Activated CD8-positive, alpha-beta memory T cell treated with anti-CD3 and anti-CD28 coated beads, Interleukin-2, amount 50 U/mL, for 24 hours (primary cell): ENCODE measurements at regions not wholly inside any gene's neighbourhood (a gene's known extent, or its start where the extent isn't known, plus 50 kb on each side); places are given as distances from the start of the nearest gene placed in this dataset.

ENCODE experiments used
- DNase-seq: peaks from one replicate; pipeline ENCODE4 v3.0.0-alpha.2; 2020; ENCODE audit errors: extremely low read depth

DNA sequence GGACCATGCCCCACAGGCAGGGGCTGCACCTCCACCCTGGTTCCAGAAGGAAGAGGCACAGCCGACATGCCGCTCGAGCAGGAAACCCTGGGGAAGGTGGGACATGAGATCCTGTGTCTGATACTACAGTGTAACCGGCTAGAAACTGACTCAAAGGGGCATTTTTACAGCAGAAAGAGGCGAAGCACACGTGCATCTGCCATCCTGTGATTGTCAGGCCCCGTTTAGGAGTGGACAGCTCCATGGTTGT, 62.7 kb downstream of the SIK1 start:
- no peak for DNase-seq

DNA sequence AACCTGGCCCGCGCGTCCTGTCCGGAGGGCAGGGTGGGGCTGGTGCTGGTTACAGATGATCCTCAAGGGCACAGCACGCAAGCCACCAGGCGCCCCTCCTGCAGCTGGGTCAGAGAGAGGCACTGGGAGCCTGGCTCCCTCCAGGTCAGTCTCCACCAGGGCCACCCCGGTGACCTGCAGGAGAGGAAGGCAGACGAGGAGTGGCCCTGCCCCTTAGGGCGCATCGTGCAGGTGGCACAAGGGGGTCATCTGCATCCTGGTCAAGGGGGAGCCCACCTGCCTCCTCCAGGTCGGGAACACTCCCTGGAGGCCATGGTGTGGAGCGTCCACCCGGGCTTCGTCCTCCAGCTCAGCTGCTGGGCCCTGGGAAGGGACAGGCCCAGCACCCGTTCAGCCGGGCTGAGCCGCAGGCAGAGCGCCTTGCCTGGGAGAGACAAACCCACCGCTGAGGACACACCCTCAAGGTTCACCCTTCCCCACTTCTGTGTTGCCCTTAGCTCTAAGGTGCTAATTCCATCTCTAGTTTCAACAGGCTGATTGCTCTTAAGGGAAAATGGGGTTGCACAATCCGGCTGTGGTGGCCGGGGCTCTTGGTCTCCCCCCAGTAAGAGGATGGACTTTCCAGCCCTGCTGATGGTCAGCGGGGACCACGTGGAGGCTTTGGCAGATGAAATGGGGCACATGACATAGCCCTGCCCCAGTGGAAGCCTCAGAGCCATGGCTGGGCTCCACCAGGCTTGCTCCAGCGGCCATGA, 63.2 kb downstream of the SIK1 start:
- DNase-seq: no peak

DNA sequence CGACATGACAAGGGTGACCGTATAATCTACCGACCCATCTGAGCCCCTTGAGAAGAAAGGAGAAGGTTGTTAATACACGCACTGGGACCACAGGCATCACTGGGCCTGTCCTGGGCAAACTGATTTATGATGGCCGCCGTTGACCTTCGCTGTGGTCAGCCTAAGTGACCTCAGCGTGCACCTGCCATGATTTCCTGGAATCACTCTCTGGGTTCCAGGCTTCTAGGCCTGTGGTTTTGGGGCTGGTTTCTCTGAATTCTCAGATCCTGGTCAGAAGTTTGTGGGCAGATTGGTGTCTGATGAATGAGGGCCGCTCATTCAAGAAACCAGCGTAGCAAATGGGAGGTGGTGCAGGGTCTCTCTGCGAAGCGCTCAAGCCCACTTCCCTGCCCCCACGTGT, 64.0 kb downstream of the SIK1 start:
- no peak for DNase-seq

DNA sequence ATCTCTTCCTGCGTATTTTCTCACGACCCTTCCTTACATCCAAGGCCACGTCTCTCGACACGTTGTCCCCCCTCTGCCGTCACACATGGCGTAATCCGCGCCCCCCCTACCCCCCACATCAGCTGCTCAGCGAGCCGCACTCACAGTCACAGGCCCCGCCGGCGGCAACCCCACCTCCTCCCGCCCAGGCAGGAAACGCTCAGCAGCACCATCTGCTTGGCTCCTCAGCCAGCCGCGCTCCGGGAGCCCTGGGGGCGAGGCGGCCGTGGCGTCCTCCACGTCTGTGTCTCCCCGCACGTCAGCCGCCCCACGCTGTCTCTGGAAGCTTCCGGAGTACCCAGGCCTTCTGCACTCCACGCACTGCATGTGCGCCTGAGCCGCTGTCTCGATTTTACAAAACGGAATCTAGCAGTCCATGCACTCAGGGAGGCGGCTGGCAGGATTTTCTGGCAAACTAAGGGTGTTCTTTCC, 64.6 kb downstream of the SIK1 start:
- peak; percentile 17 for DNase-seq

DNA sequence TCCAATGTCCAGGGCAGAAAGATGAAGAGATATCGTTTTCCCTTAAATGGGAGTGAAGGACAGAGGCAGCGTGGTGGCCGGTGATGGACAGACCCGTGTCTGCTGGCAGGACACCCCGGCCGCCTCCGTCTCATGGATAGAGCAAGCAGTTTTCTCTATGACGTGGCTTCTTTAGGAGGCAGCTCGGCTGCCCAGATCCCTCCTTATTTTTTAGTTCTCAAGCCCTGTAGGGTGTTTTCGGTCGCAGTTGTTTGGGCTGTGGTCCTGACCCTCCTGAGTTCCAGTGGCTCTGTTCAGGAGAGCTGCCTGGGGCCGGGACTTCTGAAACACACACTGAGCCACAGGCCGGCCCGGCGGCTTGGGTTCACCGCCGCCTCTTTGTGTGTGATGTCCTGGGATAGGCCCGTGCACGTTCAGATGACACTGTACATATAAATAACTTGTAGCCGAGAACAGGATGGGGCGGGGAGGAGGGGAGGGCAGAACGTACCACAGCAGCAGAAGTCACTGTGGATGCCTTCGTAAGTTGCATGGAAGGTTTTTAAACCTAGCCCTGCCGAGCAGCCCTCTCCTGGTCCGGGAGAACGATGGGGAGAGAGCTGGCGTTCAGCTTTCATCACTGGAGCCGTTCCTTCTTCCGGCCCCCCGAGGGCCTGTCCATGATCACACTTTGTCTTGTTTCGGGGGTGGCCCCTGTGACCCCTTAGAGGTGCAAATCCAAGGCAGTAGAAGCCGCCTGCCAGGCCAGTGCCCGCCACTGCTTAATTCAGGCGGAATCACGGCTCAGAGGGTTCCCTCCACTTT, 65.2 kb downstream of the SIK1 start:
- DNase-seq: no peak

DNA sequence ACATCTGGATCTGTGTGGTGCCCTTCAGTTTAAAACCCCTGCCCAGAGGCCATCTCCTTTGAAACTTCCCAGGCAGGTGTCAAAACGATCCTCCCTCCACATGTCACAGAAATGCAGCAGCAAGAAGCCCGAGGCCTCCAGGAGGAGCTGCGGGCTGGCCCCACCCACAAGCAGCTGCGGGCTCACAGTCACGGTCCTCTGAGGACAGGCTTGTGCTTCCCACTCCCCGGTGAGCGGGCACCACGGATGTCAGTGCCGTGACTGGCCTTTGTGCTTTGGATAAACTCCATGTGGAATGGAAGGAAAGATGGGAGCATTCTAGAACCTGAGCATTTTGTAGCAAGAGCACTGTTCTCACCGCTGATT, 65.8 kb downstream of the SIK1 start:
- DNase-seq: no peak

DNA sequence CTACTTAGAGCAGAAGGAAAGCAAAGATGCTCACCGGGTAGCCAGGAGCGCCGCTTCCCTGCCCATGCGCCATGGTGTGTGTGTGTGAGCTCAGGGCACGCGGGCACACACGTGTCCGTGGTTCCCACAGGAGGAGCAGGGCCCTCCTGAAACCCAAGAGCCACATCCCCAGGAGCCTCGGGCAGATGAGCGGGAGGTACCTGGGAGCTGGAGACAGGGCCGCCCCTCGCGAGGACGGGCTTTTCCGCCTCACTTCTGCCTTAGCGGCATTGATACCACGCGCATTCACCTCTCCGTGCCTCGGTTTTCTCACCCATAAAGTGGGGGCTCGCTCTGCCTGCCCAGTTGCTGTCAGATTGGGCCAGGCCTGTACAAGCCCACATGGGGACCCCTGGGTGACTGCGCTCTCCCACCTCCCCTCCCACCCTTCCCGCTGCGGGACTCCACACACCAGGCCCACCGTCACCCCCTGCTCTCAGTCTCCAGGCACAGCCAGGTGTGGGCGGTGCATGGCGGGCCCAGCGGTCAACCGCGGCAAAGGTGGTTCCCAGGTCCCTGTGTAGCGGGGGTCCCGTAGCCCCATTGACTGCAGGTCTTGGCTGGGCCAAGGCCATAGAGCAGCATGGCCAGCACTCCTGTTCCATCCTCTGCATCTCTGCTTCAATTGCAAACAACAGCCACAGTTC, 66.3 kb downstream of the SIK1 start:
- DNase-seq: no peak

DNA sequence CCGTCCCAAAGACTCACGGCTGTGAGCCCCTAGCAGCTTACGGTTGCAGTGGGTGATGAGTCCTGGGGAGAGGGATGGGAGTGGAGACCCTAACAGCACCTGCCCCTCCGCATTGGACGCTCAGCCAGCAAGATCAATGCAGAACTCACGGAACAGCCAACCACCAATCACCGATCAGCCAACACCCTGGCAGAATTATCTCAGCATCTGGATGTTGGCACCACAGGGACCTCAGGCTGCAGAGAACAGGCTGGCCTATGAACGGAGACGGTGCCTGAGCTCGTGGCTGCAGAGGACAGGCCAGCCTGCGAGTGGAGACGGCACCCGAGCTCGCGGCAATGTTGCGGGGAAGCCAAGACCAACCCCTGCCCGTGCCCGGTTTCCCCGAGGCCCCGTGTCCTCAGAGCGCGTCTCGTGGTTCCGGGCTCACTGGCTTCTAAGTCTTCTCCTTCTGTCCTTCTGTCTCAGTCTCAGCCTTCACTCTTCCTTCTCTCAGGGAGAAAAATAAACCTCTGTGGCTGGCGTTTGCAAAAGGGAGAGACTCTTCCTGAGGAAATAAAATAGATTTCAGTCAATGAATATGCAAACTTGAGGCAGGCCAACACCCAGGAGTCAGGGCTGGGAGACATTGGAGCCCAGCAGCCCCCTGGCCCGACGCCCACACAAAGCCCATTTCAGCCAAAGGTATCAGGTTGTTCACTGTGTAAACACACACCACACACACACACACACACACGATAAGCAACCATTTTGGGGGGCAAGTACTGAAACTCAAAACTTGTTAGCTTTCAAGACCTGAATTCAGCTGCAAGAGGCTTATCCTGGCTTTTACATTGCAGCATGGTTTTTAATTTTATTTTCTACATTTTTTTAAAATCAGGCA, 67.8 kb downstream of the SIK1 start:
- DNase-seq: no peak

DNA sequence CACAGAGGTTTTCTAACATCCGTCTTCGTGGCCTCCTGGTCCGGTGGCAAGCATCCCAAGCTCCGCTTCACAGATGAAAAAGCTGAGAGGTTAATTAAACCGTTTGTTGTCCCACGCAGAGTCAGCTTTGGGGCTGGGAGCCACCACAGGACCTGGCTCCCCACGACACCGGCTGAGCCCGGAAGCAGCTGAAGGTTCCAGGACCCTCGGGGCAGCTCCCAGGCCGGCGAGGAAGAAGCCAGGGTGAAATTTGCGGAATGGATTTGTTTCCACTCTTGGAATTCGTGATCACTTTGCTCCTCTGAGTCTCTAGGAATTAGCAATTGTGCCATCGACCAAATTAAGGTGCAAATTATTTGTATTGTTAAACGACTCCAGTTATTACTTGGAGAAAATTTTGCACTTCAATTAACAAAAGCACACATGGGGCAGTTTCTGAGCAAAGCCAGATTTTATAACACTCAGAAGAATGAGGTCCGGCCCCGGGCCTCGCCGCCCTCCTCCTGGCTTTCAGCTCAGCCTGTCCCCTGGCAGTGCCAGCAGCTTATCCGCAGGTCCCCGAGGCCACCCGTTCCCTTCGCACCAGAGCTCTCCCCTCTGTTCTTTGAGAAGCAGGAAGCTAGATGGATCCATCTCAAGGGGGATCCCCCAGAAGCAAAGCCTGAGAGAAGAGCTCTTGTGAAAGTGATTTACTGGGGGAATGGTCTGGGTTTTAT, 69.1 kb downstream of the SIK1 start:
- DNase-seq: no peak

DNA sequence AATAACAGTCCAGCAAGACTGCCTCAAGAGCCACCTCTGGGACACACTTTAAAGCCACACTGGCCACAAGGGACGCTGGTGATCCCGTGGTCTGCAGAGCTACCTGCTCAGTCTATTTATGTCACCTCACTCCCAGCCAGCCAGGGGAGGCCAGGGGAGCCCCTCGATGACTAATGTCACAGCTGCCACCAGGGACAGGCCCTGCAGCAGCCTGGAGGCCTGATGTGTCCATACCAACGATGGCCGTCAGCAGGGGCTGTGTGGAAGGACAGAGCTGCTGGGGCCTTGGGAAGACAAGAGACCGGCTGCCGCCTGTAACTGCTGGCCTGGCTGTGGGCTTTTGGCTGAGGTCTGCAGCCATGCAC, 71.0 kb downstream of the SIK1 start:
- no peak for DNase-seq

DNA sequence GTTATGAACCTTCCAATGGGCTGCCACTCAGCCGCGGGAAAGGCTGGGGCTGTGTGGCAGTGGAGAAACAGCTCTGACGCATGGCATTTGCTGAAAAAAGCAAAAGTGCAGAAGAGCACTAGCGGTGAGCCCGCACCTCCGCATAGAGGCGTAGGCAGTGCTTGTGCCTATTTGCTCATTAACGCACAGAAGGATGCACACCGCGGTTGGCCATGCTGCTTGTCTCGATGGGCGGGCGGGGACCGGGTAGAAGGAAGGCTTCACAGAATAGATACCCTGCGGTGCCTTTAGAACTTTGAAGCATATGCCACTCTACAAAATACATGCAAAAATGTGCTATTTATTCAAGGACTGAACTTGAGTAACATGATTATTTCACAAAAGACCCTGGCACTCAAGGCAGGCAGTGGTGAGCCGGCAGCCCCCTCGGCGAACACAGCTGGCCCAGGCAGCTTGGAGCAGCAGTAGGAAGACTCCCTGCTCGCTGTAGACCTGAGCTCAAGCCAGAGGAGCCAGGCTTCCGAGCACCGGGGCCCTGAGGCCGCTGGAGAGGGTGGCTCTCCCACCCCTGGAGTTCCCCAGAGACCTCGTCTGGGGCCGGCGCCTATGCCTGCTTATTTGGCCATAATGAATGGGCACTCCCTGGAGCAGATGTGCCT, 71.5 kb downstream of the SIK1 start:
- no peak for DNase-seq

DNA sequence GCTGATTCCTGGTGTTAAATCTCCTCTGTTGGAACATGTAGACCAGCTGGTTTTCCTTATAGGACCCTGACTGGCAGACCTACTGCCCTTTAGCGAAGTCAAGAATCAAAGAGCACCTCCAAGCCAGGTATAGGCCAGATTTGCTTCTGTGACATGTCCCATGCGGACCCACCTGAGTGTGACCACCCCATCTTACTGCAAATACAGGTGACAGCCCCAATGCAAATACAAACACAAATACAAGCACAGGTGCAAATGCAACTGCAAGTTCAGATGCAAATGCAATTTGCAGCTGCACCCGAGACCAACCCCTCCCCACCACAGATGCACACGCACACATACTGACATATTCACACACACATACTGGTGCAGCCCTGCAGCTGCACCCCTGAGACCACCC, 72.3 kb downstream of the SIK1 start:
- DNase-seq: no peak

DNA sequence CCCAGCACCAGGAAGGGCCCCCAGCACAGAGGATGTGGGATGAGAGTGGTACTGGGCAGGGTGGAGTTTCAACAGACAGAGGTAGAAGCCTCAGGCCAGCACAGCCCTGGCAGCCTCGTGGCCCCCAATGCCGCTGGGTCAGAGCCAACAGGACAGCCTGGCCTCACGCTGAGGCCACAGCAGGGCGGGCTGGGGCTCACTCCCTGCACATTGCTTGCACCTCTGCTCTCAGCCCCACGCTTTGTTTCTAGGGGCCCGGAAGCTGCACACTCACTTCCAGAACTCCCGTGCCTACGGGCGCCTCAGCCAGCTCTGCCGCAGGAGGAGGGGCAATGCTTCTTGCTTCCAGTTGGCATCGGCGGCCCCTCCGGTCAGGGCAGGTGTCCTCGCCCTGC, 72.9 kb downstream of the SIK1 start:
- no peak for DNase-seq

DNA sequence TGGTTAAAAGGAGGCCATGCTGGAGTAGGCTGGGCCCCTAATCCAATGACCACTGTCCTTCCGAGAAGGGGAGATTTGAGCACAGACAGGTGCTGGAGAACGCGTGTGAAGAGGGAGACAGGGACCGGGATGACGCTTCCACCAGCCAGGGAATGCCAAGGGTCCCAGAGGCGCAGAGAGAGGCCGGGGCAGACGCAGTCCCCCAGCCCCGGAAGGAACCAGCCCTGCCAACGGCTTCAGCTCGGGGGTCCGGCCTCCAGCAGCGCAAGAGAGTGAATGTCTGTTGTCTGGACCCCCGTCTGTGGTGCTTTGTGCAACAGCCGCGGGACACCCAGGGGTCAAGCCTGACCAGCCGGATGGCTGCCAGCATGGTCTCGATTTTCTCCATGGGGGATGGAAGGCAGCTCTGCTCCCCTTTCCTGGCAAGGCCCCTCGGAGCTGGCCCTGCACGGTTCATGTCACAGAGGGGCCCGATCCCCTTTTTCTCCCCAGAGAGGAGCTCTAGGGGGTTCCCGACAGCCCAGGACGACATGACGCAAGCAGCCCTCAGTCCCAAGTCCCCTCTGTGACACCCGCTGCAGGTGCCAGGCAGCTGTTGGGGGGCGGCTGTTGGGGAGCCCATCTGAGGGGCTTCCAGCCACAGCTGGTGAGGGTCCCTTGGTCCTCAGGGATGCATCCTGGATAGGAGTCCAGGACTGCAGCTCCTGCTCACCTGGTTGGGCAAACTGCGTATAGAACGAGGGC, 73.5 kb downstream of the SIK1 start:
- DNase-seq: no peak

DNA sequence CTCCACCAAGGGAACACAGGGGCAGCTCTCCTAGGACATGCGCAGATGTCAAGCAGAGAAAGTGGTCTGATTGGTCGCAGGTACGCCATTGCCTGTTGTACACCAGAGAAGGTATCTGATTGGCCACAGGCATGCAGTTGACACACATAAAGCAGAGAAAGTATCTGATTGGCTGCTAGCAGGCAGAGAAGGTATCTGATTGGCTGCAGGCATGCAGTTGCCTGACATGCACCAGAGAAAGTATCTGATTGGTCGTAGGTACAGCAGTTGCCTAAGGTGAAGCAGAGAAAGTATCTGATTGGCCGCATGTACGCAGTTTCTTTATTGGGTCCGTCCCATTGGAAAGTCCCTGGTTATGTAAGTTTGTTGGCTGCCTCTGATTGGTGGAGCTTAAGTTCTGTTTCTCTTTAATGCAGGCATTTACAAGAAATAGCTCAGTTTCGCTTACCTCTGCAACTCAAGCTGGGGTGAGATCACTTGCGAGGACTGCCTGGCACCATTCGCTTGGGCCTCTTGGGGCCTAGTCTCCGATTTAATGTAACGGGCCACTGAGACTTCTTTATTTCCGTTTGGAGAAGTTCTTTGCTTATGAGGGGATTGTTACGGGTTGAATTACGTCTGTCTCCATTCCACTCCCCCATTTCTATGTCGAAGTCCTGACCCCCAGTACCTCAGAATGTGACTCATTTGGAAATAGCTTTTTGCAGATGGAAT, 74.2 kb downstream of the SIK1 start:
- DNase-seq: no peak

DNA sequence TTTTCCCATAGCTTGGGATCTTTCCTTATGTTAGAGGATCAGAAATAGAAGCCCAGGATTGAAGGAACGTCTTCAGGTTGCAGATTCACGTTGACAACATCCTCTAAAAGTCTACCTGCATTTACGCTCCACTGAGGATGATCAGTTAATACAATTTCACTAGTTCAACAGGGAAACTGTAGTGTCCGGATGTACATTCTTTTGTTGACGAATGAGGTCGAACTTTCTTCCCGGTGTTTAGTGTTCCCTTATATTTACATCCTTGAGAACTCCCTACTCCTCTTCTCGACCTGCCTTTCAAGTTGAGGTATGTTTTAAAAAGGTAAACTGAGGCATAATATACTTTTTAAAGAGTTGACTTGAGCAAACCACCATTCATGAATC, 74.8 kb downstream of the SIK1 start:
- no peak for DNase-seq

DNA sequence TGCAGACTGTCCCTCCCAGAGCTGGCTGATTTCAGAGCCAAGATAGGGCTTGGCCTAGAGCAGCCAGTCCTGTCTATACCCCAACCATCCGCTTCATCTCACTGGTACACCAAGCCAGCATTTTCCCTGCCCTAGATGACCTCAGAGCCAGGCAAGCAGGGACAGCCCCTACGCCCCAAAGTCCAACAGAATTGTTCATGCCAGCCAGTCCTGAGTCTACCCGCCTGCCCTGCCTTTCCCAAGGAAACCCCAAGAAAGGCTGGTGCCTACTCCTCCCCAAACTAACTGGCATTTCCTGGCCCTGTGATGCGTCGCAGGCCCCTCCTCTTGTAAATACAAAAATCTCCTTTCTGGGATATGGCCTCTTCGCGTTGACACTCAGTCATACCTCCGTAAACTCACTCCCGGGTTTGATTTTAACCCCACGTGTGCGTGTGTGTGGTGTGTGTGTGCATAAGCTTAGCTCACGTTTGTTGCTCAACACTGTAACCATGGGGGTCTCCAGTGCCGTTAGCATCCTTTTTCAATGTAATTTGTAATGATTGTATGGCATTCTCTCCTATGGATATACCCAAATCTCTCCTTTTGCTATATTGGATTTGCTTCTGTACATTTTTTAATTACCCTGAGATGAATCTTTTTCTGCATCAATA, 75.3 kb downstream of the SIK1 start:
- DNase-seq: no peak

DNA sequence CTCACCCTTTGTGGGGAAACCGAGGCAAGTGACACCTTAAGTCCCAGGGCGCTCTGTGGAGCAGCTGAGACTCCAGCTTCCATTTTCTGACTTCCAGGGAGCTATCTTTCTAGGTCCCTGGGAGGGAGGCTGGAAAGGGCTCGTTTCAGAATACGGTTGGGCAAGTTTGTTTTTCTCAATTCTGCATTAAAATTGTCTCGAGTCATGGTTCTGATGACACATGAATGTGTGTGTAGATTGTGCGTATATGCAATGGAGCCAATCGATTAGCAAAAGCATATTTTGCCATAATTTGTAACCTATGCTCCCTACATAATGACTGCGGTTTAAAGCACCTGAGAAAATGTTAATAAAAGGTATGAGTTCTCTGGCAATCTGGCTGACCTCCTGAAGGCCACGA, 77.3 kb downstream of the SIK1 start:
- no peak for DNase-seq

DNA sequence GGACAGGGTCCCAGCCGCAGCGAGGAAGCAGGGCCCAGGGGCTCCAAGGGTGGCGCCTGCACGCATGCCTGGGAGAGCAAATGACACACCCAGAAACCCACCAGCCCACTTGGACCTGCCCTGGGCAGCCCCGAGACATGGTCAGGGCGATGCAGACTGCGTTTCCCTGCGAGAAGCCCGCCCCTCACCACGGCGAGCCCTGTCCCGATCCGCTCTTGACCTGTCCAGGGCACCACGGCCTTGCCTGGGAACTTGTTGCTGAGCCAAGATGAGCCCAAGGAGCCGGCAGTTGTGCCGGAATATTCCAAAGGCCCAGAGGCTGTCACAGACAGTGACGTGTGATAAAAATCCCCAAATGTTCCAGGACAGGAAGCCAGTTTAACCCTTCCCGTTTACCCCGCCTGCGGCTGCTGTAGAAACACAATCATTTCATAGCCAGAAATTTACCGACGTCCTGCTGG, 78.1 kb downstream of the SIK1 start:
- DNase-seq: no peak
